GM12891 (cell line): ENCODE measurements at regions not wholly inside any gene's neighbourhood (a gene's known extent, or its start where the extent isn't known, plus 50 kb on each side); places are given as distances from the start of the nearest gene placed in this dataset.

Source experiments
- POLR2A ChIP-seq: IDR thresholded peaks from 2 replicates; pipeline ENCODE4 v1.6.1; 2011; ENCODE audit warnings: low read depth, low read length, control low read depth
- POLR2AphosphoS5 ChIP-seq: IDR thresholded peaks from 2 replicates; pipeline ENCODE4 v1.6.1; 2011; ENCODE audit warnings: low read depth, low read length, control low read depth
- TAF1 ChIP-seq: IDR thresholded peaks from 2 replicates; pipeline ENCODE4 v1.6.1; 2011; ENCODE audit warnings: low read depth, low read length, control low read depth

GRCh38 chr6:145305670-145306069 lies 429.6 kb downstream of the EPM2A start:
- no peak for TF ChIP-seq POLR2A
- no peak for TF ChIP-seq TAF1
- TF ChIP-seq POLR2AphosphoS5 = no peak
